HFF-Myc (cell line): ENCODE measurements at regions not wholly inside any gene's neighbourhood (a gene's known extent, or its start where the extent isn't known, plus 50 kb on each side); places are given as distances from the start of the nearest gene placed in this dataset.

Experiments
- DNase-seq: peaks from one replicate; pipeline ENCODE4 v3.0.0-alpha.2; 2011; ENCODE audit warnings: low read depth; ENCODE audit errors: extremely low read depth
- H3K4me3 ChIP-seq: replicated peaks from 2 replicates; pipeline ENCODE4 v1.5.1; 2011; ENCODE audit warnings: low read depth, mild to moderate bottlenecking, control low read depth, low read length
- CTCF ChIP-seq: IDR thresholded peaks from 2 replicates; pipeline ENCODE4 v1.5.1; 2012; ENCODE audit warnings: mild to moderate bottlenecking, low read depth, low read length, control low read depth; ENCODE audit errors: missing control alignments

DNA sequence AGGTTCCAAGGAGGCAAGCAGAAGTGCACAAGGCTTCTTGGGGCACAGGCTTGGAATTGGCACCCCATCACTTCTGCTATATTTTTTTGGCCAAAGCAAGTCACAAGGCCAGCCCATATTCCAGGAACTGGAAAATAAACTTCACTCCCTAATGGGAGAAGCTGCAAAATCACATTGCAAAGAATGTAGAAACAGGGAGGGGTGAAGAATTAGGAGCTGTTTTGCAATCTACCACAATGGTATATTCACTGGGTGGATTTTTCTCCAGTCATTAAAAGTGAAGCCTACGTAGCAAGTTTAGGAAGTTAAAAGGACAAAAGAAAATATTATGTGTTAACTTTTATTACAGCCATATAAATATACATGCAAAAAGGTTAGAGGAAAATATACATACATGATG lies 464.8 kb downstream of the COG6 start:
- no peak for TF ChIP-seq CTCF
- no peak overlapping the region for H3K4me3 ChIP-seq
- no peak for DNase-seq

- H3K4me3 ChIP-seq = no peak overlapping the region
- TF ChIP-seq CTCF = no peak
- no peak for DNase-seq
These were observed 465.3 kb downstream of the COG6 start for GRCh38 chr13:40120781-40121180.

DNA sequence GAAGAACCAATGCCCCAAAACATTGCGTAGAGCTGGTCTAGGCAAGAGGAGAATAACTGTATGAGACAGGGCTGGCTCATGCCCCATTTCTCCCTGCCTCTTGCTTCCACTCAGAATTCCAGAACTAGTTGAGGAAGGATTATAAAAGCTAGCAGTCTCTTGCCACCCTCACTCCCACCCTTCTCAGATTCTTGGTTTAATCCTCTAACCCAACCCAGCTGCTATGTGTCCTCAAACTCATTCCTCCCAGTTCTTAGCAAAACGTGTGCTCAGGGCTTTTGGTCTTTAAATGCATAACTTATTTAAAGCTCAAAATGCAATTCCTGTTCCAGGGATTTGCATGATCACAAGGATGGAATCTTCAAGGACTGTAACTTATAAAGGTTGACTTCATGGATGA lies 466.3 kb downstream of the COG6 start:
- H3K4me3 ChIP-seq = no peak overlapping the region
- no peak for TF ChIP-seq CTCF
- no peak for DNase-seq

DNA sequence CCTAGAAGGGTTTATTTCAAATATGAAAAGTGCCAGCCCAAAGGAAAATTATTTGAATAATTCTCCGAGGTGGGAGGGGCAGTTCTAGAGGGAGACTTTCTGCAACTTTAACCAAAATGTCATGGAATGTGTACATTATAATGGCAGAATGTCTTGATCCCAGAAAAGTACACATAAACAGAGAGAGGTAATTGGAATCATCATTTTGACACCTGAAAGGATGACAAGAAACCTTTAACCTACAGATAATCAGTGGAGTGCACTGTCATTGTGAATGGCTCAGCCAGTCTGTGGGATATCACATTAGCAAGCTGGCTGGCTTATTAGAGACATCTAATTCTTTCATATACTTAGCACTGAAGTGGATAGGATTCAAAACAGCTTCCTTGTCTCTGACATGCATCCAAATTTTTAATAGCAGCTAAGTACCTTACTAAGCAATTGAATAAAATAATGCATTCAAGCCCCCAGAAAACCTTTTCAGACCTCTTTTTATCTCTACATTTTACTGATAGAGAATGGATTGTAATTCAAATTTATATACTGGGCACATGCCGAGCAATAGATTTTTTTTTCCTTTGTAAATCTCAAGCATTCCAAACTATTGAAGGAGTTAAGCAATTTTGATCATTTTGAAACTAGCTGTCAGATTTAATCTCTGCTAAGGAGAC lies 468.6 kb downstream of the COG6 start:
- DNase-seq = no peak
- H3K4me3 ChIP-seq = no peak overlapping the region
- TF ChIP-seq CTCF = no peak

DNA sequence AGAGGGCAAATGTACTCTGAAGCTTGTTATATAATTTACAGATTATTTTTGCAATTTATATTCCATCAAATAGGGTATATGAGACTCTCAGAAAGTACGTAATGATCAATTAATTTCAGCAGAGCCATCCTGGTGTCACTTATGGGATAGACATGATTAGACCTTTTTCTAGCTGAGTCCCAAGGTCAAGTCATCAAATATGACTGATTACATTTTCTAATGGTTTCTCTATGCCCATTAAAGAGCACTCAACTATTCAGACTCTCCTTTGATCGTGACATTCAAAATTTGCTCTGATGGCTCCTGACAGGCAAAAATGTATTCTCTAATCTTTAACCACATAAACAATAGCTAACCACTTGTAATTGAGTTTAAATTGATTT lies 469.2 kb downstream of the COG6 start:
- TF ChIP-seq CTCF = no peak
- H3K4me3 ChIP-seq = no peak overlapping the region
- DNase-seq = no peak

GRCh38 chr13:40125336-40125735 lies 469.9 kb downstream of the COG6 start:
- no peak for DNase-seq
- no peak for TF ChIP-seq CTCF
- H3K4me3 ChIP-seq = no peak overlapping the region
